ENCODE measurements at regions not wholly inside any gene's neighbourhood (a gene's known extent, or its start where the extent isn't known, plus 50 kb on each side); places are given as distances from the start of the nearest gene placed in this dataset.

DNA sequence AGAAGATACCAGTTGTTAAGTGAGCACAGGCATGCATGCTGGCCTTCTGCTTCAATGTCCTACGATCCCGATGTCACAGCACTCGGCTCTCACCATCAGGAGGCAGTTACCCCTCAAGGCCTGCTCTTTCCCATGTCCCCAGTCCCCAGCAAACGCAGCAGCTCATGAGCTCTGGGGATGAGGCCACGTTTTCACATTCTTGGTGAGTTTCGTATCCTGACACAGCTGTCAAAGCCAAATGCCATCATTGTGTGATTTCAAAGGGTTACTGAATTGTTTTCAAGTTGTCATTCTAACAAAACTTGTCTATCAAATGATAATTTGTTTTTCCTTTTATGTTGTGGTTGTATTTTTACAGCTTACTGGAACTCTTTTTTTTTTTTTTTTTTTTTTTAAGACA is 226.9 kb upstream of the KCNG1 start:
- TF ChIP-seq, protein P1, sequence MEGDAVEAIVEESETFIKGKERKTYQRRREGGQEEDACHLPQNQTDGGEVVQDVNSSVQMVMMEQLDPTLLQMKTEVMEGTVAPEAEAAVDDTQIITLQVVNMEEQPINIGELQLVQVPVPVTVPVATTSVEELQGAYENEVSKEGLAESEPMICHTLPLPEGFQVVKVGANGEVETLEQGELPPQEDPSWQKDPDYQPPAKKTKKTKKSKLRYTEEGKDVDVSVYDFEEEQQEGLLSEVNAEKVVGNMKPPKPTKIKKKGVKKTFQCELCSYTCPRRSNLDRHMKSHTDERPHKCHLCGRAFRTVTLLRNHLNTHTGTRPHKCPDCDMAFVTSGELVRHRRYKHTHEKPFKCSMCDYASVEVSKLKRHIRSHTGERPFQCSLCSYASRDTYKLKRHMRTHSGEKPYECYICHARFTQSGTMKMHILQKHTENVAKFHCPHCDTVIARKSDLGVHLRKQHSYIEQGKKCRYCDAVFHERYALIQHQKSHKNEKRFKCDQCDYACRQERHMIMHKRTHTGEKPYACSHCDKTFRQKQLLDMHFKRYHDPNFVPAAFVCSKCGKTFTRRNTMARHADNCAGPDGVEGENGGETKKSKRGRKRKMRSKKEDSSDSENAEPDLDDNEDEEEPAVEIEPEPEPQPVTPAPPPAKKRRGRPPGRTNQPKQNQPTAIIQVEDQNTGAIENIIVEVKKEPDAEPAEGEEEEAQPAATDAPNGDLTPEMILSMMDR (IDR thresholded peaks at IDR 0.05; ENCODE audit: borderline replicate concordance, control extremely low read depth, extremely low read depth, insufficient read depth, missing control alignments): no peak
- no peak for DNase-seq (ENCODE audit: low spot score)
- in situ Hi-C loops (cut with MboI; ENCODE audit: low sequenced_read_pairs, unreplicated experiment): no loop called here

GRCh38 chr20:51249215-51249614 is 226.3 kb upstream of the KCNG1 start:
- in situ Hi-C loops (cut with MboI; ENCODE audit: low sequenced_read_pairs, unreplicated experiment): no loop called here
- DNase-seq (ENCODE audit: low spot score): no peak
- TF ChIP-seq, protein P1 (IDR thresholded peaks at IDR 0.05; ENCODE audit: borderline replicate concordance, control extremely low read depth, extremely low read depth, insufficient read depth, missing control alignments): no peak

GRCh38 chr20:51244466-51244865 is 221.6 kb upstream of the KCNG1 start:
- in situ Hi-C loops (cut with MboI; ENCODE audit: low sequenced_read_pairs, unreplicated experiment): no loop called here
- no peak for DNase-seq (ENCODE audit: low spot score)
- TF ChIP-seq, protein P1 (IDR thresholded peaks at IDR 0.05; ENCODE audit: borderline replicate concordance, control extremely low read depth, extremely low read depth, insufficient read depth, missing control alignments): no peak

GRCh38 chr20:51238675-51239305 is 215.9 kb upstream of the KCNG1 start:
- TF ChIP-seq, protein P1 (IDR thresholded peaks at IDR 0.05; ENCODE audit: borderline replicate concordance, control extremely low read depth, extremely low read depth, insufficient read depth, missing control alignments): no peak
- DNase-seq (ENCODE audit: low spot score): no peak
- in situ Hi-C loops (cut with MboI; ENCODE audit: low sequenced_read_pairs, unreplicated experiment): no loop called here

- in situ Hi-C loops (cut with MboI; ENCODE audit: low sequenced_read_pairs, unreplicated experiment): no loop called here
- TF ChIP-seq, protein P1 (IDR thresholded peaks at IDR 0.05; ENCODE audit: borderline replicate concordance, control extremely low read depth, extremely low read depth, insufficient read depth, missing control alignments): no peak
- DNase-seq (ENCODE audit: low spot score): no peak
These were observed 214.9 kb upstream of the KCNG1 start for GRCh38 chr20:51237791-51238190.

GRCh38 chr20:51237278-51237677 is 214.4 kb upstream of the KCNG1 start:
- TF ChIP-seq, protein P1 (IDR thresholded peaks at IDR 0.05; ENCODE audit: borderline replicate concordance, control extremely low read depth, extremely low read depth, insufficient read depth, missing control alignments): no peak
- no peak for DNase-seq (ENCODE audit: low spot score)
- in situ Hi-C loops (cut with MboI; ENCODE audit: low sequenced_read_pairs, unreplicated experiment): no loop called here
